UCSD-AML1 (cell line): ENCODE measurements at regions not wholly inside any gene's neighbourhood (a gene's known extent, or its start where the extent isn't known, plus 50 kb on each side); places are given as distances from the start of the nearest gene placed in this dataset.
"Not testable (repeated sequence)": the region's sequence is repeated elsewhere in the genome, so short reads cannot be mapped to it uniquely, and the experiment has no call there.

ENCODE experiments used
- DNase-seq: peaks from one replicate; lab custom pipeline; 2025; ENCODE audit not compliant: unreplicated experiment; lab: John Stamatoyannopoulos, UW

- no peak for DNase-seq
Measured at GRCh38 chr9:78383130-78383529, 86.2 kb downstream of the PSAT1 start.

- DNase-seq = no peak
Measured at GRCh38 chr9:78386348-78386747, 89.4 kb downstream of the PSAT1 start.

GRCh38 chr9:78386773-78387172 is 89.8 kb downstream of the PSAT1 start:
- DNase-seq = no peak

GRCh38 chr9:78393340-78393739 is 96.4 kb downstream of the PSAT1 start:
- DNase-seq = no peak

- no peak for DNase-seq
Measured at GRCh38 chr9:78393932-78394331, 97.0 kb downstream of the PSAT1 start.

GRCh38 chr9:78396087-78396486 is 99.2 kb downstream of the PSAT1 start:
- no peak for DNase-seq

- DNase-seq = no peak
Measured at GRCh38 chr9:78397045-78397444, 100.1 kb downstream of the PSAT1 start.

GRCh38 chr9:78397454-78397853 is 100.5 kb downstream of the PSAT1 start:
- no peak for DNase-seq

- no peak for DNase-seq
Measured at GRCh38 chr9:78399153-78399552, 102.2 kb downstream of the PSAT1 start.

GRCh38 chr9:78400496-78400895 is 103.6 kb downstream of the PSAT1 start:
- DNase-seq = no peak

GRCh38 chr9:78405461-78405860 is 108.5 kb downstream of the PSAT1 start:
- DNase-seq = no peak

- no peak for DNase-seq
Measured at GRCh38 chr9:78406146-78406545, 109.2 kb downstream of the PSAT1 start.

GRCh38 chr9:78406933-78407332 is 110.0 kb downstream of the PSAT1 start:
- no peak for DNase-seq

GRCh38 chr9:78407636-78408312 is 110.8 kb downstream of the PSAT1 start:
- DNase-seq = no peak

GRCh38 chr9:78408388-78408787 is 111.5 kb downstream of the PSAT1 start:
- DNase-seq = no peak

GRCh38 chr9:78409928-78410510 is 113.1 kb downstream of the PSAT1 start:
- DNase-seq = not testable (repeated sequence)

GRCh38 chr9:78422309-78422708 is 125.4 kb downstream of the PSAT1 start:
- no peak for DNase-seq

- DNase-seq = no peak
Measured at GRCh38 chr9:78424299-78424698, 127.4 kb downstream of the PSAT1 start.

- no peak for DNase-seq
Measured at GRCh38 chr9:78428640-78429039, 131.7 kb downstream of the PSAT1 start.

- no peak for DNase-seq
Measured at GRCh38 chr9:78430387-78430786, 133.5 kb downstream of the PSAT1 start.

GRCh38 chr9:78431039-78431438 is 134.1 kb downstream of the PSAT1 start:
- DNase-seq = not testable (repeated sequence)

- no peak for DNase-seq
Measured at GRCh38 chr9:78436873-78437272, 139.9 kb downstream of the PSAT1 start.

GRCh38 chr9:78437296-78437695 is 140.4 kb downstream of the PSAT1 start:
- DNase-seq = no peak
